Mesenchymal stem cell (in vitro differentiated cells and primary cell): ENCODE measurements at regions not wholly inside any gene's neighbourhood (a gene's known extent, or its start where the extent isn't known, plus 50 kb on each side); places are given as distances from the start of the nearest gene placed in this dataset.

ENCODE experiments used
- DNase-seq: peaks from one replicate; pipeline ENCODE4 v3.0.0-alpha.2; 2013
- H2AFZ ChIP-seq: one replicate; pipeline ENCODE4 v1.6.1; 2013; ENCODE audit warnings: low read depth, mild to moderate bottlenecking, control low read depth, inconsistent platforms, low read length, moderate library complexity
- H2AK5ac ChIP-seq: 2 replicates; pipeline ENCODE4 v1.6.1; 2013; ENCODE audit warnings: low read length, moderate library complexity, mild to moderate bottlenecking, inconsistent platforms; ENCODE audit not compliant: severe bottlenecking
- H2BK120ac ChIP-seq: one replicate; pipeline ENCODE4 v1.6.1; 2013; ENCODE audit warnings: low read depth, mild to moderate bottlenecking, inconsistent platforms, low read length, moderate library complexity
- H2BK12ac ChIP-seq, 2 experiments: one replicate each; pipeline ENCODE4 v1.6.1; 2013; ENCODE audit warnings: inconsistent platforms in 2 of 2, low read length in 2 of 2, mild to moderate bottlenecking in 2 of 2, moderate library complexity in 2 of 2, control low read depth in 1 of 2
- H2BK15ac ChIP-seq: one replicate; pipeline ENCODE4 v1.6.1; 2013; ENCODE audit warnings: mild to moderate bottlenecking, low read depth, inconsistent platforms; ENCODE audit not compliant: poor library complexity, severe bottlenecking
- H2BK5ac ChIP-seq: 2 replicates; pipeline ENCODE4 v1.6.1; 2013; ENCODE audit warnings: low read depth, mild to moderate bottlenecking, low read length, control low read depth, inconsistent platforms; ENCODE audit not compliant: poor library complexity, severe bottlenecking
- H3K14ac ChIP-seq, 2 experiments: one replicate each; pipeline ENCODE4 v1.6.1; 2013; ENCODE audit warnings: inconsistent platforms in 2 of 2, low read length in 2 of 2, control low read depth in 1 of 2, mild to moderate bottlenecking in 1 of 2, moderate library complexity in 1 of 2
- H3K18ac ChIP-seq, 2 experiments: one replicate each; pipeline ENCODE4 v1.6.1; 2013; ENCODE audit warnings: inconsistent platforms in 2 of 2, low read length in 2 of 2, control low read depth in 1 of 2, low read depth in 1 of 2, mild to moderate bottlenecking in 1 of 2
- H3K23ac ChIP-seq, 2 experiments: one replicate each; pipeline ENCODE4 v1.6.1; 2013; ENCODE audit warnings: inconsistent platforms in 2 of 2, low read length in 2 of 2, mild to moderate bottlenecking in 2 of 2, moderate library complexity in 2 of 2, control low read depth in 1 of 2
- H3K27ac ChIP-seq: 2 replicates; pipeline ENCODE4 v1.5.1; 2013; ENCODE audit warnings: mild to moderate bottlenecking, moderate library complexity, low read length, control low read depth, inconsistent platforms; ENCODE audit not compliant: poor library complexity, severe bottlenecking
- H3K27me3 ChIP-seq, 2 experiments: 2 replicates each; pipeline versions ENCODE4 v1.6.1 to v1.7.0; 2013; ENCODE audit warnings: low read length in 2 of 2, mild to moderate bottlenecking in 2 of 2, moderate library complexity in 2 of 2, control low read depth in 1 of 2, inconsistent platforms in 1 of 2; ENCODE audit not compliant: control insufficient read depth in 1 of 2, insufficient read depth in 1 of 2
- H3K36me3 ChIP-seq, 2 experiments: 2 replicates each; pipeline versions ENCODE4 v1.6.1 to v1.7.0; 2013; ENCODE audit warnings: low read length in 2 of 2, control low read depth in 1 of 2, inconsistent platforms in 1 of 2, low read depth in 1 of 2, mild to moderate bottlenecking in 1 of 2; ENCODE audit not compliant: insufficient read depth in 2 of 2, control insufficient read depth in 1 of 2
- H3K4ac ChIP-seq, 2 experiments: one replicate each; pipeline ENCODE4 v1.6.1; 2013; ENCODE audit warnings: inconsistent platforms in 2 of 2, low read length in 2 of 2, mild to moderate bottlenecking in 2 of 2, moderate library complexity in 2 of 2, control low read depth in 1 of 2, low read depth in 1 of 2
- H3K4me1 ChIP-seq: 2 replicates; pipeline ENCODE4 v1.6.1; 2013; ENCODE audit warnings: low read depth, low read length, control low read depth; ENCODE audit not compliant: control insufficient read depth, insufficient read depth
- H3K4me2 ChIP-seq: 2 replicates; pipeline ENCODE4 v1.6.1; 2013; ENCODE audit warnings: low read length, mild to moderate bottlenecking, inconsistent platforms; ENCODE audit not compliant: poor library complexity, severe bottlenecking
- H3K4me3 ChIP-seq, 2 experiments: 2 replicates each; pipeline versions ENCODE4 v1.5.1 to v1.7.0; 2013; ENCODE audit warnings: low read length in 2 of 2, mild to moderate bottlenecking in 2 of 2, control low read depth in 1 of 2, low read depth in 1 of 2; ENCODE audit not compliant: insufficient read depth in 1 of 2
- H3K79me1 ChIP-seq: replicated peaks from 2 replicates; pipeline ENCODE4 v1.6.1; 2013; ENCODE audit warnings: mild to moderate bottlenecking, control low read depth, low read length, inconsistent platforms; ENCODE audit not compliant: poor library complexity, severe bottlenecking
- H3K9ac ChIP-seq: 2 replicates; pipeline ENCODE4 v1.7.0; 2013; ENCODE audit warnings: mild to moderate bottlenecking, low read length, moderate library complexity
- H3K9me3 ChIP-seq: 2 replicates; pipeline ENCODE4 v1.7.0; 2013; ENCODE audit warnings: mild to moderate bottlenecking, low read length; ENCODE audit not compliant: control insufficient read depth
- H4K8ac ChIP-seq: one replicate; pipeline ENCODE4 v1.6.1; 2013; ENCODE audit warnings: inconsistent platforms, mild to moderate bottlenecking, low read length, moderate library complexity
- H4K91ac ChIP-seq: one replicate; pipeline ENCODE4 v1.6.1; 2013; ENCODE audit warnings: mild to moderate bottlenecking, low read length, inconsistent platforms
- WGBS: methylation state at CpG from one replicate; pipeline ENCODE4 v1.1.7; 2013; ENCODE audit warnings: mixed read lengths; 5-methylcytosine and 5-hydroxymethylcytosine counted together

- H3K14ac ChIP-seq: no peak overlapping the region
- H3K18ac ChIP-seq: no peak overlapping the region
- H2BK12ac ChIP-seq: no peak overlapping the region
- WGBS: 60% methylated on average over 5 of the region's 5 CpGs
- no peaks in the 10 kb centered on the region for H3K27me3 ChIP-seq
- no peak overlapping the region for H4K8ac ChIP-seq
- H3K4me2 ChIP-seq: no peak overlapping the region
- H2BK5ac ChIP-seq: no peak overlapping the region
- no peak for DNase-seq
- no peak overlapping the region for H2AFZ ChIP-seq
- H2AK5ac ChIP-seq: peak overlapping the region; percentile 10
- H3K4me1 ChIP-seq: peaks cover 14% of the 10 kb centered on the region
- H3K4me3 ChIP-seq: no peak overlapping the region
- H3K4ac ChIP-seq: no peak overlapping the region
- no peak overlapping the region for H2BK15ac ChIP-seq
- H3K79me1 ChIP-seq: no peaks in the 10 kb centered on the region
- no peak overlapping the region for H3K9ac ChIP-seq
- no peaks in the 10 kb centered on the region for H3K36me3 ChIP-seq
- no peak overlapping the region for H3K23ac ChIP-seq
- no peak overlapping the region for H2BK120ac ChIP-seq
- H3K27ac ChIP-seq: no peak overlapping the region
- no peak overlapping the region for H4K91ac ChIP-seq
- peaks cover 5% of the 10 kb centered on the region for H3K9me3 ChIP-seq
These were observed 111.5 kb upstream of the TMPO start for GRCh38 chr12:98403936-98404335.

GRCh38 chr12:98405805-98406366 lies 109.5 kb upstream of the TMPO start:
- H2AK5ac ChIP-seq: peak overlapping the region; percentile 56
- no peak overlapping the region for H4K91ac ChIP-seq
- H3K23ac ChIP-seq: no peak overlapping the region
- H3K9me3 ChIP-seq: peaks cover 5% of the 10 kb centered on the region
- 93% methylated on average over 7 of the region's 7 CpGs for WGBS
- no peak overlapping the region for H2BK15ac ChIP-seq
- no peak overlapping the region for H3K4me2 ChIP-seq
- no peak overlapping the region for H2AFZ ChIP-seq
- no peaks in the 10 kb centered on the region for H3K79me1 ChIP-seq
- H3K36me3 ChIP-seq: no peaks in the 10 kb centered on the region
- peaks cover 9% of the 10 kb centered on the region for H3K4me1 ChIP-seq
- no peak overlapping the region for H2BK120ac ChIP-seq
- DNase-seq: no peak
- no peak overlapping the region for H2BK5ac ChIP-seq
- no peak overlapping the region for H4K8ac ChIP-seq
- no peak overlapping the region for H3K27ac ChIP-seq
- H2BK12ac ChIP-seq: no peak overlapping the region
- H3K27me3 ChIP-seq: no peaks in the 10 kb centered on the region
- H3K4ac ChIP-seq: no peak overlapping the region
- H3K9ac ChIP-seq: no peak overlapping the region
- H3K18ac ChIP-seq: no peak overlapping the region
- no peak overlapping the region for H3K14ac ChIP-seq
- no peak overlapping the region for H3K4me3 ChIP-seq

- no peak overlapping the region for H3K9ac ChIP-seq
- H3K79me1 ChIP-seq: no peaks in the 10 kb centered on the region
- no peak overlapping the region for H3K23ac ChIP-seq
- H3K4ac ChIP-seq: no peak overlapping the region
- H4K91ac ChIP-seq: no peak overlapping the region
- no peak overlapping the region for H3K4me2 ChIP-seq
- peaks cover 6% of the 10 kb centered on the region for H3K4me1 ChIP-seq
- H2BK12ac ChIP-seq: no peak overlapping the region
- H2AFZ ChIP-seq: no peak overlapping the region
- peaks cover 5% of the 10 kb centered on the region for H3K9me3 ChIP-seq
- H2BK5ac ChIP-seq: no peak overlapping the region
- H3K27me3 ChIP-seq: no peaks in the 10 kb centered on the region
- no peak overlapping the region for H2BK15ac ChIP-seq
- 94% methylated on average over 1 of the region's 3 CpGs for WGBS
- no peak overlapping the region for H3K27ac ChIP-seq
- no peak overlapping the region for H4K8ac ChIP-seq
- no peak for DNase-seq
- no peak overlapping the region for H2AK5ac ChIP-seq
- no peak overlapping the region for H3K4me3 ChIP-seq
- H3K18ac ChIP-seq: no peak overlapping the region
- no peaks in the 10 kb centered on the region for H3K36me3 ChIP-seq
- H3K14ac ChIP-seq: no peak overlapping the region
- no peak overlapping the region for H2BK120ac ChIP-seq
These were observed 109.0 kb upstream of the TMPO start for GRCh38 chr12:98406378-98406777.

- no peak overlapping the region for H3K18ac ChIP-seq
- peaks cover 3% of the 10 kb centered on the region for H3K4me1 ChIP-seq
- no peak overlapping the region for H3K9ac ChIP-seq
- no peak overlapping the region for H3K27ac ChIP-seq
- WGBS: 86% methylated on average over 4 of the region's 4 CpGs
- H3K36me3 ChIP-seq: no peaks in the 10 kb centered on the region
- H3K23ac ChIP-seq: no peak overlapping the region
- H2BK5ac ChIP-seq: no peak overlapping the region
- H3K79me1 ChIP-seq: no peaks in the 10 kb centered on the region
- no peak overlapping the region for H3K4me2 ChIP-seq
- no peak overlapping the region for H2BK15ac ChIP-seq
- no peaks in the 10 kb centered on the region for H3K27me3 ChIP-seq
- no peak overlapping the region for H4K91ac ChIP-seq
- H2AK5ac ChIP-seq: no peak overlapping the region
- H3K14ac ChIP-seq: no peak overlapping the region
- H2BK12ac ChIP-seq: no peak overlapping the region
- no peak overlapping the region for H4K8ac ChIP-seq
- H3K4me3 ChIP-seq: no peak overlapping the region
- peaks cover 5% of the 10 kb centered on the region for H3K9me3 ChIP-seq
- H3K4ac ChIP-seq: no peak overlapping the region
- H2AFZ ChIP-seq: no peak overlapping the region
- H2BK120ac ChIP-seq: no peak overlapping the region
- no peak for DNase-seq
These were observed 106.7 kb upstream of the TMPO start for GRCh38 chr12:98408681-98409080.
